Breast epithelium (tissue), 4 donors: ENCODE measurements at regions not wholly inside any gene's neighbourhood (a gene's known extent, or its start where the extent isn't known, plus 50 kb on each side); places are given as distances from the start of the nearest gene placed in this dataset.
"Not testable (repeated sequence)": the region's sequence is repeated elsewhere in the genome, so short reads cannot be mapped to it uniquely, and the experiment has no call there.

Experiments
- DNase-seq, 2 donors: peaks; one replicate each; pipeline ENCODE4 v3.0.0-alpha.2; 2019; ENCODE audit warnings: low spot score in 2 of 2
- H3K27ac ChIP-seq, 2 donors: fragments of 200-600 bp; sonication (generic) in 1 of 2; one replicate each; pipeline ENCODE4 v1.5.1; 2016 to 2019; ENCODE audit warnings: mild to moderate bottlenecking in 1 of 2
- H3K27me3 ChIP-seq, 2 donors: fragments of 200-600 bp; sonication (generic) in 1 of 2; one replicate each; pipeline versions ENCODE4 v1.5.1 to v1.6.0; 2017 to 2019; ENCODE audit warnings: control low read depth in 1 of 2, mild to moderate bottlenecking in 1 of 2
- H3K36me3 ChIP-seq: fragments of 200-600 bp; one replicate; pipeline ENCODE4 v1.5.1; 2019
- H3K4me1 ChIP-seq, 2 donors: fragments of 200-600 bp; sonication (generic); one replicate each; pipeline ENCODE4 v1.5.1; 2016 to 2019; ENCODE audit warnings: control low read depth in 1 of 2
- H3K4me3 ChIP-seq, 3 donors: fragments of 200-600 bp; sonication (generic); 1 replicate in 2 of 3; 2 replicates in 1 of 3; pipeline ENCODE4 v1.5.1; 2016 to 2019; ENCODE audit warnings: mild to moderate bottlenecking in 3 of 3, moderate library complexity in 2 of 3
- H3K9me3 ChIP-seq, 2 donors: fragments of 200-600 bp; sonication (generic) in 1 of 2; one replicate each; pipeline ENCODE4 v1.5.1; 2016 to 2019; ENCODE audit warnings: control low read depth in 1 of 2
- CTCF ChIP-seq, 3 donors: fragments of 450-650 bp; IDR thresholded peaks; one replicate each; pipeline ENCODE4 v1.5.1; 2016 to 2017; ENCODE audit warnings: antibody characterized with exemption in 3 of 3, mild to moderate bottlenecking in 3 of 3, moderate library complexity in 3 of 3
- POLR2A ChIP-seq: fragments of 450-650 bp; IDR thresholded peaks from one replicate; pipeline ENCODE4 v1.6.1; 2016; ENCODE audit warnings: antibody characterized with exemption, mild to moderate bottlenecking, moderate library complexity
- POLR2AphosphoS5 ChIP-seq, 3 donors: sonication (generic); formaldehyde crosslinking; IDR thresholded peaks; one replicate each; pipeline ENCODE4 v1.6.1; 2017; ENCODE audit warnings: antibody characterized with exemption in 3 of 3
- intact Hi-C: fragments of 100-400 bp; cut with DNase I; formaldehyde crosslinking; loops from one replicate; pipeline ENCODE4 v1.15.1; 2023; ENCODE audit warnings: low total_unique reads

- Histone ChIP-seq H3K4me1 (no peaks in the 10 kb centered on the region), H3K27me3 (no peaks in the 10 kb centered on the region), H3K4me3 (no peak overlapping the region), H3K27ac (no peak overlapping the region), H3K9me3 (peaks cover 0 to 7% of the 10 kb centered on the region in 2 donors), H3K36me3 (no peaks in the 10 kb centered on the region)
- TF ChIP-seq POLR2AphosphoS5 (IDR thresholded peaks at IDR 0.05) (no peak), CTCF (IDR thresholded peaks at IDR 0.05) (no peak), POLR2A (no peak)
- DNase-seq = no peak
- intact Hi-C loops = no loop called here
These were observed 1132.0 kb downstream of the SORCS1 start for GRCh38 chr10:106032450-106033002.

GRCh38 chr10:106027240-106027639 is 1137.3 kb downstream of the SORCS1 start:
- Histone ChIP-seq H3K4me1 (no peaks in the 10 kb centered on the region), H3K9me3 (no peaks in the 10 kb centered on the region), H3K27me3 (no peaks in the 10 kb centered on the region), H3K36me3 (no peaks in the 10 kb centered on the region), H3K27ac (no peak overlapping the region), H3K4me3 (no peak overlapping the region)
- intact Hi-C loops = no loop called here
- DNase-seq = no peak
- no peak for TF ChIP-seq POLR2A
- no peak for TF ChIP-seq CTCF (IDR thresholded peaks at IDR 0.05)
- TF ChIP-seq POLR2AphosphoS5 (IDR thresholded peaks at IDR 0.05) = no peak

- H3K4me3 ChIP-seq = no peak overlapping the region
- no peaks in the 10 kb centered on the region for H3K4me1 ChIP-seq
- H3K27me3 ChIP-seq = no peaks in the 10 kb centered on the region
- no peak for DNase-seq
- no peaks in the 10 kb centered on the region for H3K36me3 ChIP-seq
- no peaks in the 10 kb centered on the region for H3K9me3 ChIP-seq
- intact Hi-C loops = no loop called here
- H3K27ac ChIP-seq = no peak overlapping the region
- no peak for TF ChIP-seq POLR2AphosphoS5 (IDR thresholded peaks at IDR 0.05)
- TF ChIP-seq CTCF (IDR thresholded peaks at IDR 0.05) = no peak
- no peak for TF ChIP-seq POLR2A
These were observed 1139.2 kb downstream of the SORCS1 start for GRCh38 chr10:106025208-106025811.

- DNase-seq = no peak
- TF ChIP-seq CTCF (IDR thresholded peaks at IDR 0.05) = no peak
- TF ChIP-seq POLR2AphosphoS5 (IDR thresholded peaks at IDR 0.05) = no peak
- no peak for TF ChIP-seq POLR2A
- Histone ChIP-seq H3K27ac (no peak overlapping the region), H3K4me3 (no peak overlapping the region), H3K9me3 (no peaks in the 10 kb centered on the region), H3K27me3 (no peaks in the 10 kb centered on the region), H3K4me1 (no peaks in the 10 kb centered on the region), H3K36me3 (no peaks in the 10 kb centered on the region)
- intact Hi-C loops = no loop called here
These were observed 1141.2 kb downstream of the SORCS1 start for GRCh38 chr10:106023329-106023728.

- intact Hi-C loops, H3K27ac ChIP-seq, H3K4me3 ChIP-seq, H3K27me3 ChIP-seq, H3K9me3 ChIP-seq, H3K36me3 ChIP-seq, DNase-seq, H3K4me1 ChIP-seq: not testable (repeated sequence)
These were observed 1144.9 kb downstream of the SORCS1 start for GRCh38 chr10:106019559-106019958.

- H3K9me3 ChIP-seq, H3K27me3 ChIP-seq, H3K4me3 ChIP-seq, H3K36me3 ChIP-seq, H3K27ac ChIP-seq, DNase-seq, H3K4me1 ChIP-seq, intact Hi-C loops: not testable (repeated sequence)
These were observed 1148.9 kb downstream of the SORCS1 start for GRCh38 chr10:106015369-106016199.
